ENCODE measurements at regions not wholly inside any gene's neighbourhood (a gene's known extent, or its start where the extent isn't known, plus 50 kb on each side); places are given as distances from the start of the nearest gene placed in this dataset.

- no peak for DNase-seq (ENCODE audit: insufficient read length, low spot score)
- FAIRE-seq: no peak
- TF ChIP-seq POU2F2 (IDR thresholded peaks at IDR 0.05; ENCODE audit: low read depth, low read length) (no peak), POLR2AphosphoS5 (IDR thresholded peaks at IDR 0.05; ENCODE audit: low read depth, low read length) (no peak), PAX5 (IDR thresholded peaks at IDR 0.05; ENCODE audit: insufficient read depth, low read length, severe bottlenecking) (no peak), POLR2A (IDR thresholded peaks at IDR 0.05; ENCODE audit: low read depth, low read length) (no peak), TAF1 (IDR thresholded peaks at IDR 0.05; ENCODE audit: low read depth, low read length) (no peak), SPI1 (IDR thresholded peaks at IDR 0.05; ENCODE audit: low read depth, low read length) (no peak)
Observed at GRCh38 chr14:36083317-36083716, 93.2 kb downstream of the PTCSC3 start.

- no peak for DNase-seq (ENCODE audit: insufficient read length, low spot score)
- FAIRE-seq: no peak
- TF ChIP-seq POLR2A (IDR thresholded peaks at IDR 0.05; ENCODE audit: low read depth, low read length) (no peak), PAX5 (IDR thresholded peaks at IDR 0.05; ENCODE audit: insufficient read depth, low read length, severe bottlenecking) (no peak), TAF1 (IDR thresholded peaks at IDR 0.05; ENCODE audit: low read depth, low read length) (no peak), POU2F2 (IDR thresholded peaks at IDR 0.05; ENCODE audit: low read depth, low read length) (no peak), POLR2AphosphoS5 (IDR thresholded peaks at IDR 0.05; ENCODE audit: low read depth, low read length) (no peak), SPI1 (IDR thresholded peaks at IDR 0.05; ENCODE audit: low read depth, low read length) (no peak)
Observed at GRCh38 chr14:36078080-36078479, 98.4 kb downstream of the PTCSC3 start.

GRCh38 chr14:36076197-36076596 is 100.3 kb downstream of the PTCSC3 start:
- no peak for TF ChIP-seq PAX5 (IDR thresholded peaks at IDR 0.05; ENCODE audit: insufficient read depth, low read length, severe bottlenecking)
- TF ChIP-seq TAF1 (IDR thresholded peaks at IDR 0.05; ENCODE audit: low read depth, low read length): no peak
- TF ChIP-seq SPI1 (IDR thresholded peaks at IDR 0.05; ENCODE audit: low read depth, low read length): no peak
- TF ChIP-seq POLR2AphosphoS5 (IDR thresholded peaks at IDR 0.05; ENCODE audit: low read depth, low read length): no peak
- no peak for TF ChIP-seq POU2F2 (IDR thresholded peaks at IDR 0.05; ENCODE audit: low read depth, low read length)
- TF ChIP-seq POLR2A (IDR thresholded peaks at IDR 0.05; ENCODE audit: low read depth, low read length): no peak
- no peak for DNase-seq (ENCODE audit: insufficient read length, low spot score)
- no peak for FAIRE-seq

- DNase-seq (ENCODE audit: insufficient read length, low spot score) (no peak), FAIRE-seq (no peak)
- TF ChIP-seq SPI1 (IDR thresholded peaks at IDR 0.05; ENCODE audit: low read depth, low read length) (no peak), PAX5 (IDR thresholded peaks at IDR 0.05; ENCODE audit: insufficient read depth, low read length, severe bottlenecking) (no peak), POLR2A (IDR thresholded peaks at IDR 0.05; ENCODE audit: low read depth, low read length) (no peak), POU2F2 (IDR thresholded peaks at IDR 0.05; ENCODE audit: low read depth, low read length) (no peak), POLR2AphosphoS5 (IDR thresholded peaks at IDR 0.05; ENCODE audit: low read depth, low read length) (no peak), TAF1 (IDR thresholded peaks at IDR 0.05; ENCODE audit: low read depth, low read length) (no peak)
Observed at GRCh38 chr14:36075203-36075602, 101.3 kb downstream of the PTCSC3 start.

- FAIRE-seq (no peak), DNase-seq (ENCODE audit: insufficient read length, low spot score) (no peak)
- TF ChIP-seq PAX5 (IDR thresholded peaks at IDR 0.05; ENCODE audit: insufficient read depth, low read length, severe bottlenecking) (no peak), SPI1 (IDR thresholded peaks at IDR 0.05; ENCODE audit: low read depth, low read length) (no peak), POU2F2 (IDR thresholded peaks at IDR 0.05; ENCODE audit: low read depth, low read length) (no peak), POLR2AphosphoS5 (IDR thresholded peaks at IDR 0.05; ENCODE audit: low read depth, low read length) (no peak), TAF1 (IDR thresholded peaks at IDR 0.05; ENCODE audit: low read depth, low read length) (no peak), POLR2A (IDR thresholded peaks at IDR 0.05; ENCODE audit: low read depth, low read length) (no peak)
Observed at GRCh38 chr14:36070720-36071043, 105.8 kb downstream of the PTCSC3 start.

DNA sequence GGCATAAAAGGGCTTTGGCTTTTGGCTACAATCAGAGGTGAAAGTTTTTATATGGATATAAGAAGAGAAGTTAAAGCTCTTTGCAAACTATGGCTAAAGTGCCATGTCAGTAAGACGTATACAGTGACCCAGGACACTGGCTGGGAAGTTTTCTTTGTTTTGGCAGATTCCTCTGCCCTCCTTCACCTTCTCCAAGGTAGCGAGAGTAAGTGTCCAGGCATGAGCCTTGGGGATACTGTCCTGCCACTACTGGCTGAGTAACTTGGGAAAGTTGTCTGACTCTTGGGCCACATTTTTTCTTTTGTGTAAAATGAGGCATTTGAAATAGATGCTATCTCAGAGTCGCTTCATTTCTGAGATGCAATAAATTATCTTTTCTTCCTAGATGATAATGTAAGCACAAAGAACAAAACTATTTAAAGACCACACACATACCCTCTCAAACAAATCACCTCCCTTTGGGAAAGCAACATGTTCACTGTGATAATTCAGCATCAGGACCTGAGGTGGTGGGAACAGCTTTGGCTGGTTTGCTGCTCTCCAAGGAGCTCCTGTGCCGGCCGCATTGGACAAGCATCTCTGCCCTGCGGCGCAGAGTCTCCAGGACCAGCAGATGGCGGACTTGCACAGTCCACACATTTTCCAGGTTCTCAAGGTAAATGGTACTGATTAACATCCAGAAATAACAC is 106.3 kb downstream of the PTCSC3 start:
- no peak for TF ChIP-seq POLR2AphosphoS5 (IDR thresholded peaks at IDR 0.05; ENCODE audit: low read depth, low read length)
- TF ChIP-seq POLR2A (IDR thresholded peaks at IDR 0.05; ENCODE audit: low read depth, low read length): no peak
- TF ChIP-seq TAF1 (IDR thresholded peaks at IDR 0.05; ENCODE audit: low read depth, low read length): no peak
- no peak for TF ChIP-seq SPI1 (IDR thresholded peaks at IDR 0.05; ENCODE audit: low read depth, low read length)
- FAIRE-seq (no peak), DNase-seq (ENCODE audit: insufficient read length, low spot score) (no peak)

- DNase-seq (ENCODE audit: insufficient read length, low spot score) (peak; percentile 34), FAIRE-seq (peak; percentile 16)
- no peak for TF ChIP-seq SPI1 (IDR thresholded peaks at IDR 0.05; ENCODE audit: low read depth, low read length)
- no peak for TF ChIP-seq POLR2A (IDR thresholded peaks at IDR 0.05; ENCODE audit: low read depth, low read length)
- TF ChIP-seq POU2F2 (IDR thresholded peaks at IDR 0.05; ENCODE audit: low read depth, low read length): no peak
- TF ChIP-seq PAX5 (IDR thresholded peaks at IDR 0.05; ENCODE audit: insufficient read depth, low read length, severe bottlenecking): no peak
- TF ChIP-seq TAF1 (IDR thresholded peaks at IDR 0.05; ENCODE audit: low read depth, low read length): no peak
- TF ChIP-seq POLR2AphosphoS5 (IDR thresholded peaks at IDR 0.05; ENCODE audit: low read depth, low read length): no peak
Observed at GRCh38 chr14:36069535-36069900, 107.0 kb downstream of the PTCSC3 start.

- no peak for FAIRE-seq
- no peak for DNase-seq (ENCODE audit: insufficient read length, low spot score)
- TF ChIP-seq TAF1 (IDR thresholded peaks at IDR 0.05; ENCODE audit: low read depth, low read length) (no peak), SPI1 (IDR thresholded peaks at IDR 0.05; ENCODE audit: low read depth, low read length) (no peak), POLR2AphosphoS5 (IDR thresholded peaks at IDR 0.05; ENCODE audit: low read depth, low read length) (no peak), POU2F2 (IDR thresholded peaks at IDR 0.05; ENCODE audit: low read depth, low read length) (no peak), POLR2A (IDR thresholded peaks at IDR 0.05; ENCODE audit: low read depth, low read length) (no peak)
Observed at GRCh38 chr14:36068777-36069534, 107.6 kb downstream of the PTCSC3 start.

DNA sequence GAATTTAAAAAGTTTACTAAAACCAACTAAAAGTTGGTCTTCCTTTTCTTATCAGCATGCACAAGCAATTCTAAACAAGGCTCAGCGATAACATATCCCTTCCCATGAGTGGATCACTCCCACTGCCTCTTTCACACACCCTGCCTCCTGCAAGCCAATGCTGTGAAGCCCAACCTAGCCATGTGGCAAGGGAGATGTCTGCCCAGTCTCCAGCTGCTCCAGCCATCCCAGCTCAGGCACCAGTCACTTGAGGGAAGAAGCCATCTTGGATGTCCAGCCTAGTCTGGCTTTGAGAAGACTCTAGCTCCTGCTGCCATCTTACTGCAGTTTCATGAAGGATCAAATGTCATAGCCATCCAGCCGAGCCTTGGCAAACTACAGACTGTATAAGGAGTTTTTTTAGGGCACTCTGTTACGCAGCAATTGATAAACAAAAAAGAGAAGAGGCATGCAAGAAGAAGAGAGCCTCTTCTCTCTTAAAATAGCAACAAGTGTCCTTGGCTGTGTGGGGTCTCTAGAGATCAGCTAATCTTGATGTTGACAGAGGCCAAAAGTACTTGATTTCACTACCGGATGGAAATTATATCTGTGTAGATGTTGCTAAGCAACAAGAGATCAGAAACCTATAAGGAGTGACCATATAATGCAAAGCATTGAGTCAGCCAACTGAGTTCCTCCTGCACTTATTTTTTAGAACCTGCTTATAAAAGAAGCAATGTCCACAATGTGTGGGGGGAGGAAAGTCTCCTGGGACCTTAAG is 108.9 kb downstream of the PTCSC3 start:
- FAIRE-seq: no peak
- TF ChIP-seq PAX5 (IDR thresholded peaks at IDR 0.05; ENCODE audit: insufficient read depth, low read length, severe bottlenecking): no peak
- no peak for TF ChIP-seq POU2F2 (IDR thresholded peaks at IDR 0.05; ENCODE audit: low read depth, low read length)
- TF ChIP-seq SPI1 (IDR thresholded peaks at IDR 0.05; ENCODE audit: low read depth, low read length): no peak
- no peak for DNase-seq (ENCODE audit: insufficient read length, low spot score)
